Loucy (cell line): ENCODE measurements at regions not wholly inside any gene's neighbourhood (a gene's known extent, or its start where the extent isn't known, plus 50 kb on each side); places are given as distances from the start of the nearest gene placed in this dataset.
"Not testable (repeated sequence)": the region's sequence is repeated elsewhere in the genome, so short reads cannot be mapped to it uniquely, and the experiment has no call there.

ENCODE experiments used
- CTCF ChIP-seq: fragments of 200-600 bp; sonication (generic); conservative IDR thresholded peaks from 2 replicates; pipeline ENCODE4 v1.5.1; 2014; ENCODE audit warnings: mild to moderate bottlenecking, antibody characterized with exemption, low read length
- EZH2phosphoT487 ChIP-seq: fragments of 200-600 bp; IDR thresholded peaks from 2 replicates; pipeline ENCODE4 v1.6.1; 2018; ENCODE audit warnings: antibody characterized with exemption, mild to moderate bottlenecking, moderate library complexity, borderline replicate concordance

GRCh38 chr1:147046863-147047394, 108.8 kb downstream of the NBPF12 start:
- not testable (repeated sequence) for TF ChIP-seq EZH2phosphoT487, CTCF
